PC-3 (cell line): ENCODE measurements at regions not wholly inside any gene's neighbourhood (a gene's known extent, or its start where the extent isn't known, plus 50 kb on each side); places are given as distances from the start of the nearest gene placed in this dataset.

Source experiments
- ATAC-seq: fragments of 200-7000 bp; cut with Tn5 transposase; 2 replicates; pipeline ENCODE4 v1.9.1; 2020; ENCODE audit warnings: mild to moderate bottlenecking, moderate library complexity
- BruUV-seq: library from RNA; stranded (reverse); fragments of 400-500 nt; replicated peaks from 2 replicates; lab custom pipeline; 2021; lab: Mats Ljungman, UMichigan
- CTCF ChIA-PET: fragments of 300-600 bp; sonication (Branson Sonifier 250); formaldehyde crosslinking; loops from one replicate; lab custom pipeline; 2022; ENCODE audit warnings: antibody characterized with exemption; lab: Charles Lee
- POLR2A ChIA-PET: fragments of 300-600 bp; sonication (Branson Sonifier 250); formaldehyde crosslinking; loops from one replicate; lab custom pipeline; 2022; ENCODE audit warnings: antibody characterized with exemption; ENCODE audit not compliant: unreplicated experiment; lab: Charles Lee
- DNase-seq: peaks from one replicate; pipeline ENCODE4 v3.0.0-alpha.2; 2015
- H2AFZ ChIP-seq: fragments of 300-600 bp; sonication (generic); 2 replicates; pipeline ENCODE4 v1.6.0; 2016; ENCODE audit warnings: antibody characterized with exemption, low read length
- H3F3A ChIP-seq: fragments of 300-600 bp; sonication (generic); one replicate; pipeline ENCODE4 v1.6.0; 2017; ENCODE audit warnings: antibody characterized with exemption, low read length, control low read depth, mild to moderate bottlenecking; ENCODE audit not compliant: unreplicated experiment
- H3K27ac ChIP-seq: fragments of 300-600 bp; sonication (generic); 2 replicates; pipeline ENCODE4 v1.5.1; 2016; ENCODE audit warnings: mild to moderate bottlenecking, low read length
- H3K27me3 ChIP-seq: fragments of 300-600 bp; sonication (generic); 2 replicates; pipeline ENCODE4 v1.6.1; 2016; ENCODE audit warnings: low read length, mixed read lengths
- H3K36me3 ChIP-seq: fragments of 300-600 bp; sonication (generic); 2 replicates; pipeline ENCODE4 v1.6.1; 2016; ENCODE audit warnings: low read depth, mixed run types, low read length, mixed read lengths
- H3K4me1 ChIP-seq: fragments of 300-600 bp; sonication (generic); 2 replicates; pipeline ENCODE4 v1.5.1; 2016; ENCODE audit warnings: low read length; ENCODE audit not compliant: insufficient read depth
- H3K4me2 ChIP-seq: fragments of 300-600 bp; sonication (generic); 2 replicates; pipeline ENCODE4 v1.6.0; 2016; ENCODE audit warnings: low read length
- H3K4me3 ChIP-seq: fragments of 300-600 bp; sonication (generic); 2 replicates; pipeline ENCODE4 v1.5.1; 2016; ENCODE audit warnings: mild to moderate bottlenecking, low read length, mixed read lengths
- H3K79me2 ChIP-seq: fragments of 300-600 bp; sonication (generic); 2 replicates; pipeline ENCODE4 v1.6.1; 2017; ENCODE audit warnings: low read length, mixed read lengths
- H3K9ac ChIP-seq: fragments of 300-600 bp; sonication (generic); 2 replicates; pipeline ENCODE4 v1.6.0; 2016; ENCODE audit warnings: mild to moderate bottlenecking, low read length
- H3K9me2 ChIP-seq: fragments of 300-600 bp; sonication (generic); replicated peaks from 2 replicates; pipeline ENCODE4 v1.6.1; 2016; ENCODE audit warnings: mixed run types, low read length, mixed read lengths
- H3K9me3 ChIP-seq: fragments of 300-600 bp; sonication (generic); 2 replicates; pipeline ENCODE4 v1.6.1; 2016; ENCODE audit warnings: low read length, mixed read lengths
- H4K20me1 ChIP-seq: fragments of 300-600 bp; sonication (generic); 2 replicates; pipeline ENCODE4 v1.6.1; 2016; ENCODE audit warnings: low read length, mixed read lengths
- CTCF ChIP-seq: fragments of 300-600 bp; sonication (generic); conservative IDR thresholded peaks from 2 replicates; pipeline ENCODE4 v1.5.1; 2017; ENCODE audit warnings: antibody characterized with exemption, low read depth, mild to moderate bottlenecking, low read length
- EZH2 ChIP-seq: fragments of 300-600 bp; sonication (generic); IDR thresholded peaks from one replicate; pipeline ENCODE4 v1.6.1; 2017; ENCODE audit warnings: antibody characterized with exemption, mild to moderate bottlenecking, low read length; ENCODE audit not compliant: unreplicated experiment
- EZH2phosphoT487 ChIP-seq: fragments of 300-600 bp; sonication (generic); IDR thresholded peaks from 2 replicates; pipeline ENCODE4 v1.6.1; 2018; ENCODE audit warnings: mild to moderate bottlenecking, antibody characterized with exemption, low read length, borderline replicate concordance
- intact Hi-C: fragments of 100-400 bp; cut with micrococcal nuclease; formaldehyde crosslinking; loops from 2 replicates; pipeline ENCODE4 v1.9.0; 2023

GRCh38 chr6:115570331-115570730 is 490.4 kb downstream of the FRK start:
- H3K9me2 ChIP-seq = no peaks in the 10 kb centered on the region
- ATAC-seq (no peak), DNase-seq (no peak)
- ChIA-PET CTCF (no interaction called here), POLR2A (no interaction called here)
- BruUV-seq = no TSS peak
- H3K9me3 ChIP-seq = no peaks in the 10 kb centered on the region
- no peaks in the 10 kb centered on the region for H3F3A ChIP-seq
- H3K79me2 ChIP-seq = no peaks in the 10 kb centered on the region
- no peak overlapping the region for H3K9ac ChIP-seq
- H3K36me3 ChIP-seq = no peaks in the 10 kb centered on the region
- no peak overlapping the region for H3K4me2 ChIP-seq
- no peaks in the 10 kb centered on the region for H3K27me3 ChIP-seq
- no peak overlapping the region for H3K4me3 ChIP-seq
- no peaks in the 10 kb centered on the region for H3K4me1 ChIP-seq
- no peaks in the 10 kb centered on the region for H4K20me1 ChIP-seq
- H2AFZ ChIP-seq = no peak overlapping the region
- no peak for TF ChIP-seq EZH2
- no peak for TF ChIP-seq CTCF
- TF ChIP-seq EZH2phosphoT487 = no peak
- intact Hi-C loops = no loop called here
- no peak overlapping the region for H3K27ac ChIP-seq

- Histone ChIP-seq H3K4me1 (no peaks in the 10 kb centered on the region), H3K9me3 (no peaks in the 10 kb centered on the region), H3K9me2 (no peaks in the 10 kb centered on the region), H4K20me1 (no peaks in the 10 kb centered on the region), H3K4me2 (no peak overlapping the region), H2AFZ (no peak overlapping the region), H3K27me3 (no peaks in the 10 kb centered on the region), H3F3A (no peaks in the 10 kb centered on the region), H3K4me3 (no peak overlapping the region), H3K27ac (no peak overlapping the region), H3K9ac (no peak overlapping the region), H3K79me2 (no peaks in the 10 kb centered on the region), H3K36me3 (no peaks in the 10 kb centered on the region)
- POLR2A ChIA-PET = no interaction called here
- CTCF ChIA-PET = no interaction called here
- TF ChIP-seq EZH2phosphoT487 (no peak), CTCF (no peak), EZH2 (no peak)
- no peak for DNase-seq
- intact Hi-C loops = no loop called here
- BruUV-seq = no TSS peak
- no peak for ATAC-seq
Observed at GRCh38 chr6:115554060-115554459, 506.6 kb downstream of the FRK start.

- Histone ChIP-seq H3K36me3 (no peaks in the 10 kb centered on the region), H2AFZ (no peak overlapping the region), H3F3A (no peaks in the 10 kb centered on the region), H3K9ac (no peak overlapping the region), H3K4me2 (no peak overlapping the region), H3K9me3 (no peaks in the 10 kb centered on the region), H4K20me1 (no peaks in the 10 kb centered on the region), H3K27me3 (no peaks in the 10 kb centered on the region), H3K27ac (no peak overlapping the region), H3K79me2 (no peaks in the 10 kb centered on the region), H3K4me3 (no peak overlapping the region), H3K9me2 (no peaks in the 10 kb centered on the region), H3K4me1 (no peaks in the 10 kb centered on the region)
- ATAC-seq (no peak), DNase-seq (no peak)
- TF ChIP-seq EZH2phosphoT487 = no peak
- TF ChIP-seq CTCF = no peak
- TF ChIP-seq EZH2 = no peak
- no TSS peak for BruUV-seq
- POLR2A ChIA-PET = no interaction called here
- intact Hi-C loops = no loop called here
- CTCF ChIA-PET = no interaction called here
Observed at GRCh38 chr6:115551527-115551926, 509.2 kb downstream of the FRK start.
